ENCODE measurements at regions not wholly inside any gene's neighbourhood (a gene's known extent, or its start where the extent isn't known, plus 50 kb on each side); places are given as distances from the start of the nearest gene placed in this dataset.

- no peak overlapping the region for H3K4me3 ChIP-seq (ENCODE audit: low read depth, low read length)
Measured at GRCh38 chr2:59015027-59015426, 773.9 kb upstream of the FANCL start.

GRCh38 chr2:59012971-59013370 lies 771.8 kb upstream of the FANCL start:
- H3K4me3 ChIP-seq (ENCODE audit: low read depth, low read length), result no peak overlapping the region

DNA sequence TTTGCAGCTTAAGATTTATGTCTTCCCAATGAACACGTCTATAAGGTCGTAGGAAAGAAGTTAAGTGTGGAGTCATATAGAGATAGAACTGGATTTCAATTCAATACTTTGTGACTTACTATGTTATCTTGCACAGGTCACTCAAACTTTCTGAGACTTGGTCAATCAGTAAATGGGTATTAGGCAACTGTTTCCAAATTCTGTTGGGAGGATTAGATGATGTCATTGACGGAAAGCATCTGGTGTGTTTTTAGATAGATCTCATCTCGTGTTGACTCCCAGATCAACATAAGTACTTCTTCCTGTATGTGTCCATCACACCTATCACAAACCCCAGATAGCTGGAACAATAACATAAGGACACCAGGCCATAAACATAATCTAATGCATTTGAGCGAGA lies 771.1 kb upstream of the FANCL start:
- H3K4me3 ChIP-seq (ENCODE audit: low read depth, low read length), result no peak overlapping the region

- no peak overlapping the region for H3K4me3 ChIP-seq (ENCODE audit: low read depth, low read length)
Measured at GRCh38 chr2:59008950-59009349, 767.8 kb upstream of the FANCL start.

DNA sequence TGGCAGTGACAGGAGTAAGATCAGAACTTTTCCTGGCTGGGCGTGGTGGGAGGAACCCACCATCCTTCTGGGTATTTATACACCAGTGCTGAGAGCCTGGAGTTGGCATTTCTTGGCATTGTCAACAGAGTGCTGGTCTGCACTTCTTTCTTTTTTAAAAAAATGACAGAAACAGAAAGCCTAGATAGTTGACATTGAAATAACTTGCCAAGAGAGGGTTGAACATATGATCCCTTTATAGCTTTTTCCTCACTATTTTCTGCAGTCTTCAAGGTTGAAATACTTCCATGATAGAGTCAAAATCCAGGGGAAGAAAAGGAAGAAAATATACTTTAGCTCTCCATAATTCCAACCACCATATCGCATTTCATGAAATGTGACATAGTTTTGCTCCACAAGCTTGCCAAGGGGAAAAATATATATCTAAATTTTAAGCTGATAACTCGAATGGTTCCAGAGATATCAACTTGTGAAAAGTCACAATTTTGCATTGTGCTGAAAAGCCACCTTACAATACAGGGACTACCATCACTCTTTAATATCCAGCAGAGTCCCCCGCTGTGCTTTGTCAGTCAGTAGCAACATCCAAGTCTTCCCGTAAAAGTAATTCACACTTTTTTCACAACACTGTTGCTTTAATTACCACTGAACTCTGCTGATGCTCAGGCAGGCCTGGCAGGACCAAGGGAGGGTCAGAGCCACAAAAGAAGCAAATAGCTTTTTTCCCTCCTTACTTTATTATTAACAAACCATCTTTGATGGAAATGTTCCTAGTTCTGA lies 764.9 kb upstream of the FANCL start:
- no peak overlapping the region for H3K4me3 ChIP-seq (ENCODE audit: low read depth, low read length)

DNA sequence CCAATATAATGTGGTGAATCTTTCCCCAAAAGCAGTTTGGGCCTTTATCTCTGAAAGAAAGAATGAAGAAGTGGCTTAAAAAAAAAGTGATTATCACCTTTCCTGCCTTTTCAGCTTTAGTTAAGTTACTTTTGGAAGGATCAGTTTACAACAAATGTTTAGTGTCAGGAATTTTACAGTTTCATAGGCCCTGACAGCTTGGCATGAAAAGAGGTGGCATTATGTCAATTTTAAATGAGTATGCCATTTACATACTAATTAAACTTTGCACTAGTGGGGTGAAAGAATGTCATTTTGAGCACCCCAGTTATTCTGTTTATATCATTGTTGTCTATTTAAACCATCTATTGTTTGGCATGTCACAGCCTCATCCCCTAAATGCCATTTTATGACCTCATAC lies 763.5 kb upstream of the FANCL start:
- H3K4me3 ChIP-seq (ENCODE audit: low read depth, low read length), result no peak overlapping the region

DNA sequence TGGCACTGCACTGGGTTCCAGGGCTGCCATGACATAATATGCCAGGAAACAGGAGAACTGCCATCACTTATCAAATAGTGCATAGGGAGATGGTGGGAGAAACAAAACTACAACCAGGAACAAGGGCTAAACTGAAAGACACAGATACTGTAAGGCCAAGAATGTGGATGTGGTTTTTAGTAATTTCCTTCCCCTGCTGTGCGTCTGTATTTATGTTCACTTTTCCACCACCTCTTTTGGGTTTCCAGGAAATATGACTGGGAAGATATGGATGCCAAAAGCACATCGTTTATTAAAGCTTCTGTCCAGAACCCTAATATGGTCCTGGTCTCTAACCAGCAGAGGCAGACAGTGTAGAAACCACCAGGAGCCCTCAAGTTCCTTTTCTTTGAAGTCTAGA lies 759.7 kb upstream of the FANCL start:
- H3K4me3 ChIP-seq (ENCODE audit: low read depth, low read length), result no peak overlapping the region

DNA sequence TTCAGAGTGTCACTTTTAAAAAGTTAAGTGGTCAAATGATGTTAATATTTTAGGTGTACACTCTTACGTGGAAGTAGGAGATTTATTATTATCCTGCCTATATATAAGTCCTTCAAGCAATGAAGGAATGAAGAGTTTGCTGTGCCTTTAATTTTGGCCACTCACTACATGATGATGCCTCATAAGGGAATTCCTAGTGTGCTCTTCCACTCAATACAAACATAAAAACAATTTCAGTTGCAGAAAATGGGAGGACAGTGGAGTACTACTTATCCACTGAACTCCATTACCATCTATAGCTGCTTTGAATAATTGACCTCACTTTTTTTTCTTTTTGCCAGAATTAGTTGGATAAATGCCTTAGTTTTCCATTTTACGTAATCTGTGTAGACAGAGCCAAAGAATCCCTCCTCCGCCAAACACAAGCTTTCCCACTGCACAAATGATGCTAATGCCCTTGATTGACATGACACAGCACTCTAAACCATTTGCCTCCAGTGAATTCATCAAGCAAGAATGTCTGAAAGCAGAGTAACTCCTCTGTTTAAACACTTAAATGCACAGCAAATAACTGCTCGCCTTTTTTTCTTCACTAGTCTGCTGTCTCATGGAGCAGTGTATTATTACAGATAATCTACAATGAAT lies 751.1 kb upstream of the FANCL start:
- no peak overlapping the region for H3K4me3 ChIP-seq (ENCODE audit: low read depth, low read length)

DNA sequence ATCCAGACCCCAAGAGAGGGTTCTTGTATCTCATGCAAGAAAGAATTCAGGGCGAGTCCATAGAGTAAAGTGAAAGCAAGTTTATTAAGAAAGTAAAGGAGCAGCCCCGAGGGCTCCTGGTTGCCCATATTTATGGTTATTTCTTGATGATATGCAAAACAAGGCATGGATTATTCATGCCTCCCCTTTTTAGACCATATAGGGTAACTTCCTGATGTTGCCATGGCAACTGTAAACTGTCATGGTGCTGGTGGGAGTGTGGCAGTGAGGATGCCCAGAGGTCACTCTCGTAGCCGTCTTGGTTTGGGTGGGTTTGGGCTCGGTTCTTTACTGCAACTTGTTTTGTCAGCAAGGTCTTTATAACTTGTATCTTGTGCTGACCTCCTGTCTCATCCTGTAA lies 750.2 kb upstream of the FANCL start:
- no peak overlapping the region for H3K4me3 ChIP-seq (ENCODE audit: low read depth, low read length)

DNA sequence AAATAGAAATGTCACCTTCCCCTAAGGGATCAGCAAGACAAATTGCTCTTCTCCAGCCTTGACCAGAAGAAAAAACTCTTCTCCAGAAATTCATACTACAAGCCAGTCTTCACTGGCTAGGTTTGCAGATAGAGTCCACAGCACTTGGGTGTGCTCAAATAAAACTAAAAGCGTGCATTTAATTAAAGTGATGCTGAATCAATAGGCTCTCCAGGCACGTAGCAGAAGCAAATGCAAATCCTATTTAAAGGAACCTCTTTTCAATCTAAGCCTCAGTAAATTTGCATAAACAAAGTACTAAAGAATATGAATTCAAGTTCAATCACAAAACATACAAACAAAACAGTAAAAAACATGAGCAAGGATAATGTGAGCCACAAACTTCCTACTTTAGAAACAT lies 744.4 kb upstream of the FANCL start:
- H3K4me3 ChIP-seq (ENCODE audit: low read depth, low read length), result no peak overlapping the region

- no peak overlapping the region for H3K4me3 ChIP-seq (ENCODE audit: low read depth, low read length)
Measured at GRCh38 chr2:58984731-58985130, 743.6 kb upstream of the FANCL start.

GRCh38 chr2:58983111-58983510 lies 742.0 kb upstream of the FANCL start:
- H3K4me3 ChIP-seq (ENCODE audit: low read depth, low read length), result no peak overlapping the region

DNA sequence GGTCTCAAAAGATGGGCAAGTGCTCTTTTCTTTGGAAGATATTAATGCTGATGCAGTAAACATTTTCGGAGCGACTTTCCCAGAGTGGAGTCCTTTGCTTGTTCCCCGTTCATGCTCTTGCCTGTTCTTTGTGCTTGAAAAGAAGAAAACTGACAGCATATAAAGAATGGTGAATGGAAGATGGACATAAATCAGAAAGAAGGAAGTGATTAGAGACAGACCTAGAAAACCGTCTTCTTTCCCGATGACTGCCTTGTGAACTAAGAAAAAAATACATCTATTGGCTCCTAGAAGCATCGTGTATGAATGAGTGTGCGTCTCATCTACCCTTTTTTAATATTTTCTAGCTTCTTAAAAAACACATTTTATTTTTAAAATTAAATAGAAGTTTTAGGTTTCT lies 740.1 kb upstream of the FANCL start:
- no peak overlapping the region for H3K4me3 ChIP-seq (ENCODE audit: low read depth, low read length)

GRCh38 chr2:58976375-58977071 lies 735.4 kb upstream of the FANCL start:
- H3K4me3 ChIP-seq (ENCODE audit: low read depth, low read length), result no peak overlapping the region

DNA sequence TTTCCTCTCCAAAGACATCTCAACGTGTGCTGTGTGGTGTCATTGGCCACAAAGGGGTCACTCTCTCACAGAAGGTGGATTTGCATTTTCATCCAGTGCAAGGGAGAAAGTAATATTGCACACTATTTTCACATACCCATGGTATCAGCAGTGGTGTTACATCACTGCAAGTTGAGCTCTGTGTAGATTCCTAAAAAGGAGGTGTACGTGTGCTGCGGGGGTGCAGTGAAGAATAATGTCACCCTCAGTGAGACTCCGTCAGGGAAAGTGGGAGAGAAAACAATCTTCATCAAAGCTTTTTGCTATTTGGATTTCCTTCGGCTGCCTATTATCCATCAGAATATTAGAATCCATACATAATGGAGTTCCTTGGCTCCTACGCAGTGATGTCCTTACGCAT lies 733.8 kb upstream of the FANCL start:
- no peak overlapping the region for H3K4me3 ChIP-seq (ENCODE audit: low read depth, low read length)

DNA sequence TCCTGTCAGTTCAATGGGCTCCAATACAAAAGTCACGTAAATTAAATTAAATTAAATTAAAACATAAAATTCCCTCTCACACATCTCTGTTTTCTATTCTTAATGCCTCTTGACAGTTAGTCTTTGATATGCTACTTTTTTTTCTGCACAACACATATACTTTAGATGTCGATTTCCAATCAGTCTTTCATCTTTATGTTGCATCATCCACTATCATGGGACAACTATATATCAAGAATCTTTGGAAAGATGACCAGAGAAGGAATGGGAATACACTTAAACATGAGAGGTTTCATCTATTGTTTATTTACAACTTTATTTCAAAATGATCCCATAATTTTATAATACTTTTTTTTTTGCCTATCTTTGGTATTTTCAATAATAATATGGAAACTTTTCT lies 733.3 kb upstream of the FANCL start:
- no peak overlapping the region for H3K4me3 ChIP-seq (ENCODE audit: low read depth, low read length)

DNA sequence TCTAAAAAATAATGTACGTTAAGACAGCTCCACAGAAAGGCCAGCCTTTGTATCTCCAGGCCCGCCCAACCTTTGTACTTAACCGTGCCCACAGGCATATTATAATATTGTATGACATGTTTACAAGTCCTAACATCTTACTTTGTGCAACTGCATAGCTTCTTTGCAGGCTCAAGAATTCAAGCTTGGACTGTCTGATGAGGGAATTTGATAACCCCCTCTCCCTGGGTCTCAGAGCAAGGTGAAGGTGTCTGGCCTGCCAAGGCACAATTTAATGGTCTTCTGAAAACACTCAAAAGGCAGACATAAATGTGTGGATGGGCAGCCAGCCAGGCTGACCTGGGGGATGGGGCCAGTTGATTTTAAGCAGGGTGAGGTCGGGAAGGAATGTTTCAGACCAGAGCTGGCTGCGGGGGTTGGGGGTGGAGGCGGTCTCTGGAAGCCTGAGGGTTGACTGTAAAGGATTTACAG lies 732.7 kb upstream of the FANCL start:
- no peak overlapping the region for H3K4me3 ChIP-seq (ENCODE audit: low read depth, low read length)

DNA sequence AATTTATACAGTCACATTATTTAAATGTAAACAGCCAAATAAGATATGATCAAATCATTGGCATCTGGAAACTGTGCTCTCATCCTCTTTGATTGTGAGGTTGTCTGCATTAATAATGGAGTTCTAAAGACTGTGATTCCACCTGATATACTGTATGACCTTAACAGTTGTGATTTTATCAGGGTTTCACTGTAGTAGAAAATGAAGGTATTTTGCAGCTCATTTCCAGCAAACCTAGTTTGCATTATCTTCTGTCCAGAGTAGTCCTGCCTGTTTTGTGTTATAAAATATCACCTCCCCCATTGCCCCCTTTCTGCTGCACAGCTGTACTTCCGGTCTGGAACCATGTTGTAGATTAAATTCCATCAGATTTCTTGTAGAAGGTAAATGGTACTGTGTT lies 731.6 kb upstream of the FANCL start:
- H3K4me3 ChIP-seq (ENCODE audit: low read depth, low read length), result no peak overlapping the region

- H3K4me3 ChIP-seq (ENCODE audit: low read depth, low read length), result no peak overlapping the region
Measured at GRCh38 chr2:58971511-58972360, 730.6 kb upstream of the FANCL start.

DNA sequence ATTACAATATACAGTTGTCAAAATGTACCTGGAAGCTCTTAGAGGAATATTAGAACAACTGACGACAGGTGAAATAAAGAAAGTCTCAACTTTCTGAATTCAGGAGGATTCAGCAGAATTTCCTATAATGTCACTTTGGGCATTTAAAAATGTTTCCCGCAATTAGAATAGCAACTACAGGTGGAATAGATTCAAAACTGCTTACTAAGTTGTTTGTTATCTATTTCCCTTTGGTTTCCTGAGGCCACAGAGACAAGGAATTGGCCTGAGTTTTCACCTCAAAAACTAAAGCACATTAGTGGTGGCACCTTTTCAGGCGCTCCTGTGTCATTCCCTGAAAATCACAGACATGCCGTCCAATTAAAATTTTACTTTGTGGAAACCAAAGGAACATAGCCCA lies 729.2 kb upstream of the FANCL start:
- H3K4me3 ChIP-seq (ENCODE audit: low read depth, low read length), result no peak overlapping the region

- H3K4me3 ChIP-seq (ENCODE audit: low read depth, low read length), result no peak overlapping the region
Measured at GRCh38 chr2:58968885-58969284, 727.8 kb upstream of the FANCL start.
